Caco-2 (cell line): ENCODE measurements at regions not wholly inside any gene's neighbourhood (a gene's known extent, or its start where the extent isn't known, plus 50 kb on each side); places are given as distances from the start of the nearest gene placed in this dataset.
"Not testable (repeated sequence)": the region's sequence is repeated elsewhere in the genome, so short reads cannot be mapped to it uniquely, and the experiment has no call there.

Source experiments
- BruUV-seq: library from RNA; stranded (reverse); fragments of 400-500 nt; replicated peaks from 2 replicates; lab custom pipeline; 2021; lab: Mats Ljungman, UMichigan
- CTCF ChIA-PET: fragments of 300-600 bp; sonication (Branson Sonifier 250); formaldehyde crosslinking; loops from one replicate; lab custom pipeline; 2022; ENCODE audit warnings: antibody characterized with exemption; lab: Charles Lee
- POLR2A ChIA-PET: fragments of 300-600 bp; sonication (Branson Sonifier 250); formaldehyde crosslinking; loops from one replicate; lab custom pipeline; 2022; ENCODE audit warnings: antibody characterized with exemption; lab: Charles Lee
- DNase-seq, 2 experiments: peaks; one replicate each; pipeline versions ENCODE4 v3.0.0 to v3.0.0-alpha.2; 2020 to 2022
- H3K27me3 ChIP-seq: replicated peaks from 2 replicates; pipeline ENCODE4 v1.6.0; 2011; ENCODE audit warnings: low read length; ENCODE audit not compliant: control insufficient read depth, insufficient read depth
- H3K36me3 ChIP-seq: 2 replicates; pipeline ENCODE4 v1.5.1; 2011; ENCODE audit warnings: low read length; ENCODE audit not compliant: control insufficient read depth, insufficient read depth
- H3K4me1 ChIP-seq: fragments of 250-450 bp; sonication (Bioruptor Pico); 2 replicates; pipeline ENCODE4 v1.5.1; 2020; ENCODE audit warnings: mild to moderate bottlenecking
- H3K4me3 ChIP-seq: 2 replicates; pipeline ENCODE4 v1.5.1; 2011; ENCODE audit warnings: low read depth, mild to moderate bottlenecking, control low read depth, low read length
- H3K9me3 ChIP-seq: fragments of 250-450 bp; sonication (Bioruptor Pico); 2 replicates; pipeline ENCODE4 v1.5.1; 2020; ENCODE audit warnings: mild to moderate bottlenecking, moderate library complexity
- H3K27ac Mint-ChIP-seq: one replicate; pipeline ENCODE4 v1.8.0; 2022; ENCODE audit warnings: mixed read lengths; ENCODE audit not compliant: unreplicated experiment
- H3K27me3 Mint-ChIP-seq: one replicate; pipeline ENCODE4 v1.8.0; 2022; ENCODE audit warnings: mixed read lengths; ENCODE audit not compliant: insufficient read depth, unreplicated experiment
- H3K36me3 Mint-ChIP-seq: one replicate; pipeline ENCODE4 v1.8.0; 2022; ENCODE audit warnings: mild to moderate bottlenecking, mixed read lengths; ENCODE audit not compliant: insufficient read depth, unreplicated experiment
- H3K4me1 Mint-ChIP-seq: one replicate; pipeline ENCODE4 v1.8.0; 2022; ENCODE audit warnings: low read depth, mixed read lengths; ENCODE audit not compliant: unreplicated experiment
- H3K4me3 Mint-ChIP-seq: one replicate; pipeline ENCODE4 v1.8.0; 2022; ENCODE audit warnings: mild to moderate bottlenecking, moderate library complexity, mixed read lengths; ENCODE audit not compliant: unreplicated experiment
- H3K9me3 Mint-ChIP-seq: one replicate; pipeline ENCODE4 v1.8.0; 2022; ENCODE audit warnings: mixed read lengths; ENCODE audit not compliant: unreplicated experiment
- CTCF ChIP-seq, 2 experiments: fragments of 200-600 bp in 1 of 2; IDR thresholded peaks; 1 replicate in 1 of 2; 2 replicates in 1 of 2; pipeline versions ENCODE4 v1.5.1 to v1.8.0; 2011 to 2022; ENCODE audit warnings: antibody characterized with exemption in 1 of 2, control low read depth in 1 of 2, inconsistent platforms in 1 of 2, low read depth in 1 of 2, low read length in 1 of 2, mild to moderate bottlenecking in 1 of 2, moderate library complexity in 1 of 2; ENCODE audit not compliant: insufficient read depth in 1 of 2, severe bottlenecking in 1 of 2, unreplicated experiment in 1 of 2
- intact Hi-C: fragments of 100-400 bp; cut with micrococcal nuclease; formaldehyde crosslinking; loops from one replicate; pipeline ENCODE4 v1.10.0; 2022; ENCODE audit not compliant: unreplicated experiment

DNA sequence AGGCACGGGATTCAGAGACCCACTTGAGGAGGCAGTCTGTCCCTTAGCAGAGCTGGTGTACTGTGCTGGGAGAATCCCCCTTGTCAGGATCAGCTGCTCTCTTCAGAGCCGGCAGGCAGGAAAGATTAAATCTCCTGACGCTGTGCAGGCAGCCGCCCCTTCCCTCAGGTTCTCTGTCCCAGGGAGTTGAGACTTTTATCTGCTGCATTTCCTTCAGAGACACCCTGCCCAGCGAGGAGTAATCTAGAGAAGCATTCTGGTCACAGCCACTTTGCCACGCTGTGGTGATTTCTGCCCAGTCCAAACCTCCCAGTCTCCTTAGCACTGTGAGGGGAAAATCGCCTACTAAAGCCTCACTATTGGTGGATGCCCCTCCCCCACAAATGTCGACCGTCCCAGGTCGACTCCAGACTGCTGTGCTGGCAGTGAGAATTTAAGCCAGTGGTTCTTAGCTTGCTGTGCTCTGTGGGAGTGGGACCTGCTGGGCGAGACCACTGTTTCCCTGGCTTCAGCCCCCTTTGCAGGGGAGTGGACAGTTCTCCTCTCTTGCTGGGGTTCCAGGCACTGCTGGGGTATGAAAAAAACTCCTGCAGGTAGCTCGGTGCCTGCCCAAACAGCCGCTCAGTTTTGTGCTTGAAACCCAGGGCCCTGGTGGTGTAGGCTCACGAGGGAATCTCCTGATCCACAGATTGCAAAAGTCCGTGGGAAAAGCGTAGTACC lies 265.4 kb downstream of the ZWINT start:
- no TSS peak for BruUV-seq
- Mint-ChIP-seq H3K36me3 (no peaks in the 10 kb centered on the region), H3K4me3 (no peak overlapping the region), H3K27ac (no peak overlapping the region), H3K4me1 (no peaks in the 10 kb centered on the region), H3K27me3 (no peaks in the 10 kb centered on the region), H3K9me3 (peaks cover 4% of the 10 kb centered on the region)
- Histone ChIP-seq H3K27me3 (no peaks in the 10 kb centered on the region), H3K4me3 (no peak overlapping the region), H3K9me3 (peaks cover 4% of the 10 kb centered on the region; the same call in 1 of the 2 replicates), H3K36me3 (no peaks in the 10 kb centered on the region), H3K4me1 (no peaks in the 10 kb centered on the region)
- CTCF ChIA-PET: no interaction called here
- no peak for TF ChIP-seq CTCF (IDR thresholded peaks at IDR 0.05; ENCODE audit: insufficient read depth in 1 of 2, low read depth in 1 of 2, low read length in 1 of 2, severe bottlenecking in 1 of 2, unreplicated experiment in 1 of 2)
- intact Hi-C loops: no loop called here
- POLR2A ChIA-PET: interaction anchor here (1.1 kb wide), 1 partner anchor 43 kb away, joined by 3 read pairs; no protein-coding TSS in a partner anchor
- DNase-seq: no peak

GRCh38 chr10:56093645-56094044 lies 267.4 kb downstream of the ZWINT start:
- DNase-seq, POLR2A ChIA-PET: not testable (repeated sequence)
- H3K9me3 Mint-ChIP-seq: peaks cover 17% of the 10 kb centered on the region

GRCh38 chr10:56091872-56092271 lies 269.2 kb downstream of the ZWINT start:
- CTCF ChIA-PET: no interaction called here
- Histone ChIP-seq H3K4me1 (no peaks in the 10 kb centered on the region), H3K9me3 (peaks cover 4% of the 10 kb centered on the region; the same call in 1 of the 2 replicates), H3K27me3 (no peaks in the 10 kb centered on the region), H3K4me3 (no peak overlapping the region), H3K36me3 (no peaks in the 10 kb centered on the region)
- POLR2A ChIA-PET: no interaction called here
- H3K4me3 Mint-ChIP-seq: no peak overlapping the region
- DNase-seq: no peak
- H3K27me3 Mint-ChIP-seq: no peaks in the 10 kb centered on the region
- peaks cover 17% of the 10 kb centered on the region for H3K9me3 Mint-ChIP-seq
- BruUV-seq: no TSS peak
- H3K27ac Mint-ChIP-seq: no peak overlapping the region
- no peaks in the 10 kb centered on the region for H3K4me1 Mint-ChIP-seq
- intact Hi-C loops: no loop called here
- H3K36me3 Mint-ChIP-seq: no peaks in the 10 kb centered on the region
- no peak for TF ChIP-seq CTCF (IDR thresholded peaks at IDR 0.05; ENCODE audit: insufficient read depth in 1 of 2, low read depth in 1 of 2, low read length in 1 of 2, severe bottlenecking in 1 of 2, unreplicated experiment in 1 of 2)

More at GRCh38 chr10:56093645-56094044, 267.4 kb downstream of the ZWINT start:
- H3K4me3 ChIP-seq, H3K4me3 Mint-ChIP-seq, H3K4me1 Mint-ChIP-seq, H3K9me3 ChIP-seq, H3K27me3 Mint-ChIP-seq, H3K27me3 ChIP-seq, BruUV-seq, H3K36me3 ChIP-seq, H3K27ac Mint-ChIP-seq, H3K36me3 Mint-ChIP-seq, intact Hi-C loops, H3K4me1 ChIP-seq, CTCF ChIA-PET: not testable (repeated sequence)
